A673 (cell line): ENCODE measurements at regions not wholly inside any gene's neighbourhood (a gene's known extent, or its start where the extent isn't known, plus 50 kb on each side); places are given as distances from the start of the nearest gene placed in this dataset.

Experiments used
- BruUV-seq: library from RNA; stranded (reverse); fragments of 400-500 nt; replicated peaks from 2 replicates; lab custom pipeline; 2021; lab: Mats Ljungman, UMichigan
- CTCF ChIA-PET: fragments of 300-600 bp; sonication (Branson Sonifier 250); formaldehyde crosslinking; loops from one replicate; lab custom pipeline; 2022; ENCODE audit warnings: antibody characterized with exemption; lab: Charles Lee
- POLR2A ChIA-PET: fragments of 300-600 bp; sonication (Branson Sonifier 250); formaldehyde crosslinking; loops from one replicate; lab custom pipeline; 2022; ENCODE audit warnings: antibody characterized with exemption; ENCODE audit not compliant: low non-redundant PET; lab: Charles Lee
- DNase-seq: peaks from one replicate; pipeline ENCODE4 v3.0.0-alpha.2; 2015; ENCODE audit warnings: low spot score
- H3K27ac ChIP-seq: fragments of 200-600 bp; sonication (generic); 2 replicates; pipeline ENCODE4 v1.5.1; 2016; ENCODE audit warnings: mixed run types, low read depth, mild to moderate bottlenecking, mixed read lengths, antibody characterized with exemption, low read length; ENCODE audit not compliant: poor library complexity, severe bottlenecking
- H3K27me3 ChIP-seq: fragments of 200-600 bp; sonication (generic); replicated peaks from 2 replicates; pipeline ENCODE4 v1.6.1; 2017; ENCODE audit warnings: mixed run types, low read depth, mild to moderate bottlenecking, mixed read lengths, antibody characterized with exemption, low read length; ENCODE audit not compliant: insufficient read depth, poor library complexity
- H3K36me3 ChIP-seq: fragments of 200-600 bp; sonication (generic); 2 replicates; pipeline ENCODE4 v1.6.1; 2016; ENCODE audit warnings: mixed run types, mild to moderate bottlenecking, mixed read lengths, antibody characterized with exemption, low read length; ENCODE audit not compliant: insufficient read depth, poor library complexity, severe bottlenecking
- H3K4me1 ChIP-seq: fragments of 200-600 bp; sonication (generic); 2 replicates; pipeline ENCODE4 v1.6.1; 2017; ENCODE audit warnings: mixed run types, mild to moderate bottlenecking, mixed read lengths, antibody characterized with exemption, low read length; ENCODE audit not compliant: insufficient read depth, poor library complexity, severe bottlenecking
- H3K4me3 ChIP-seq: fragments of 200-600 bp; sonication (generic); 2 replicates; pipeline ENCODE4 v1.5.1; 2016; ENCODE audit warnings: low read depth, mixed run types, mild to moderate bottlenecking, mixed read lengths, low read length; ENCODE audit not compliant: poor library complexity, severe bottlenecking
- H3K9me3 ChIP-seq: fragments of 200-600 bp; sonication (generic); 2 replicates; pipeline ENCODE4 v1.6.1; 2016; ENCODE audit warnings: mixed run types, low read depth, mild to moderate bottlenecking, mixed read lengths, antibody characterized with exemption, low read length; ENCODE audit not compliant: poor library complexity, severe bottlenecking
- EZH2 ChIP-seq: fragments of 200-600 bp; sonication (generic); IDR thresholded peaks from 2 replicates; pipeline ENCODE4 v1.6.1; 2017; ENCODE audit warnings: borderline replicate concordance, low read depth, mild to moderate bottlenecking, mixed read lengths, antibody characterized with exemption, low read length; ENCODE audit not compliant: poor library complexity, severe bottlenecking
- intact Hi-C: fragments of 100-400 bp; cut with micrococcal nuclease; formaldehyde crosslinking; loops from one replicate; pipeline ENCODE4 v1.10.0; 2022; ENCODE audit not compliant: unreplicated experiment
- TF ChIP-seq, protein P1 (sequence below): fragments of 300-800, 200-600 bp; sonication (generic); conservative IDR thresholded peaks from 2 replicates; pipeline ENCODE4 v1.5.1; 2017; ENCODE audit warnings: low read depth, mild to moderate bottlenecking, antibody characterized with exemption, low read length, moderate library complexity, mixed read lengths

DNA sequence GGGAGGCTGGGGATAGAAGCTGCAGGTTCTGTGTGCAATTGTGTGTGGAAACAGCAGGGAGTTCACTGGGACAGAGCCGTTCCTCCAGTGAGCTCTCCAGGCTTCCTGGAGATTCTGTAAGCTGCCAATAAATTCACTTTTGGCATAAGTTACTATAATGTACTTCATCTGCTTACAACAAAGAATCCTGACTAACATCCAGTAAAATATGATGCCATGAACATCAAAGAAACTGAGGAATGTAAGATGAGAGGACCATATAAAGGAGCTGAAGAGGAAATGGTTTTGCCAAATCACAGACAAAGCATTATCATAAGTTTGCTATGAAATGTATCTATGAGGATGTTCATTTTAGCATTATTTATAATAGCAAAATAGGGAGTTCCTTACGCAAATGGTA, 175.3 kb downstream of the KCNE4 start:
- H3K27me3 ChIP-seq = no peaks in the 10 kb centered on the region
- peak; percentile 34 for DNase-seq
- ChIA-PET CTCF (no interaction called here), POLR2A (no interaction called here)
- BruUV-seq = no TSS peak
- peaks cover 35% of the 10 kb centered on the region for H3K4me1 ChIP-seq
- intact Hi-C loops = no loop called here
- H3K36me3 ChIP-seq = no peaks in the 10 kb centered on the region
- H3K9me3 ChIP-seq = no peaks in the 10 kb centered on the region
- H3K4me3 ChIP-seq = no peak overlapping the region
- H3K27ac ChIP-seq = no peak overlapping the region
- no peak for TF ChIP-seq EZH2
- TF ChIP-seq, protein P1, sequence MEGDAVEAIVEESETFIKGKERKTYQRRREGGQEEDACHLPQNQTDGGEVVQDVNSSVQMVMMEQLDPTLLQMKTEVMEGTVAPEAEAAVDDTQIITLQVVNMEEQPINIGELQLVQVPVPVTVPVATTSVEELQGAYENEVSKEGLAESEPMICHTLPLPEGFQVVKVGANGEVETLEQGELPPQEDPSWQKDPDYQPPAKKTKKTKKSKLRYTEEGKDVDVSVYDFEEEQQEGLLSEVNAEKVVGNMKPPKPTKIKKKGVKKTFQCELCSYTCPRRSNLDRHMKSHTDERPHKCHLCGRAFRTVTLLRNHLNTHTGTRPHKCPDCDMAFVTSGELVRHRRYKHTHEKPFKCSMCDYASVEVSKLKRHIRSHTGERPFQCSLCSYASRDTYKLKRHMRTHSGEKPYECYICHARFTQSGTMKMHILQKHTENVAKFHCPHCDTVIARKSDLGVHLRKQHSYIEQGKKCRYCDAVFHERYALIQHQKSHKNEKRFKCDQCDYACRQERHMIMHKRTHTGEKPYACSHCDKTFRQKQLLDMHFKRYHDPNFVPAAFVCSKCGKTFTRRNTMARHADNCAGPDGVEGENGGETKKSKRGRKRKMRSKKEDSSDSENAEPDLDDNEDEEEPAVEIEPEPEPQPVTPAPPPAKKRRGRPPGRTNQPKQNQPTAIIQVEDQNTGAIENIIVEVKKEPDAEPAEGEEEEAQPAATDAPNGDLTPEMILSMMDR = no peak

DNA sequence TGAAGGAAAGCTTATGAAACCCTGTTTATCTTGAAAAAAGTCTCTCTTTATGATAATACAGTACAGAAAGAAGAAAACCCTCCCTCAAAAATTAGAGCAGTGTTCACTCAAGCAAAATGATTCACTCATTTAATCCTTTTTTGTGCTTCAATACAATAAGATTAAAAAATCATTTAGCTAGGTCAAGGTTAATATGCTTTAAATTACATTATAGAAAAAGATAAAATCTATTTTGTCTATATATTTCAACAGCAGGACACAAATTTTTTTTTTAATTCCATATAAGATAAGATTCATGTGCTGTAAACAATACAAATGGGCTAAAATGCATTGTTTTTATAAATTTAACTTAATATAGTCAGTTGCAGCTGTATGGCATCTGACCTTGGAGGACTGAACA, 176.9 kb downstream of the KCNE4 start:
- BruUV-seq = no TSS peak

DNA sequence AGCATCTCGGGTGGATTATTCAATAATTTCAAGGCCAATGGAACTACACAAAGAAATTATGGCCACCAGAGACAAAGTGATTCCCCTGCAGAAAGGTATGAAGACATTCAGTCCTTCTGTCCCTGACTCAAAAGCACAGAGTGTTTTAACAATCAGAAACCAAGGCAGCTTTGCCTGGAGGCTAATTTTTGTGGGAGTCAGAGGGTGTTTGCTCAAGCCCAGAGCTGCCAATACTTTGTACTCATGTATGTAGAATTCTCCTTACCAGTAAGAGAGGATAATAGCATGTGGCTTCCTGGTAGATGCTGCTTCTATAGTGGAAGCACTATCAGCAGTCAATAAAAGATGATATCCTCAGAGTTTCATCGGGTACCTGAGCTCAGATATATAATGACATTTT, 178.4 kb downstream of the KCNE4 start:
- no peak overlapping the region for H3K27ac ChIP-seq
- peaks cover 35% of the 10 kb centered on the region for H3K4me1 ChIP-seq
- TF ChIP-seq, protein P1 = no peak
- no peak for TF ChIP-seq EZH2
- ChIA-PET CTCF (no interaction called here), POLR2A (no interaction called here)
- DNase-seq = peak; percentile 26
- intact Hi-C loops = no loop called here
- no peak overlapping the region for H3K4me3 ChIP-seq
- no TSS peak for BruUV-seq
- no peaks in the 10 kb centered on the region for H3K36me3 ChIP-seq
- H3K27me3 ChIP-seq = no peaks in the 10 kb centered on the region
- H3K9me3 ChIP-seq = no peaks in the 10 kb centered on the region

More for the DNA sequence above, 176.9 kb downstream of the KCNE4 start:
- Histone ChIP-seq H3K4me1 (peaks cover 35% of the 10 kb centered on the region), H3K4me3 (no peak overlapping the region), H3K9me3 (no peaks in the 10 kb centered on the region), H3K27me3 (no peaks in the 10 kb centered on the region), H3K27ac (no peak overlapping the region), H3K36me3 (no peaks in the 10 kb centered on the region)
- ChIA-PET CTCF (interaction anchor here (0.6 kb wide), 1 partner anchor 142 kb away, joined by 5 read pairs; no protein-coding TSS in a partner anchor), POLR2A (no interaction called here)
- DNase-seq = no peak
- TF ChIP-seq EZH2 = no peak
- TF ChIP-seq, protein P1 = no peak
- intact Hi-C loops = no loop called here
